Epithelial cell of proximal tubule (primary cell): ENCODE measurements at regions not wholly inside any gene's neighbourhood (a gene's known extent, or its start where the extent isn't known, plus 50 kb on each side); places are given as distances from the start of the nearest gene placed in this dataset.

ENCODE experiments used
- DNase-seq: peaks from one replicate; pipeline ENCODE4 v3.0.0-alpha.2; 2011; ENCODE audit warnings: low read depth
- H3K4me3 ChIP-seq: 2 replicates; pipeline ENCODE4 v1.5.1; 2011; ENCODE audit warnings: low read depth, mild to moderate bottlenecking, low read length
- TF ChIP-seq, protein P1 (sequence below): conservative IDR thresholded peaks from 2 replicates; pipeline ENCODE4 v1.5.1; 2012; ENCODE audit warnings: low read depth, mild to moderate bottlenecking, low read length

GRCh38 chr11:91778758-91779157 lies 445.9 kb upstream of the FAT3 start:
- no peak for DNase-seq
- TF ChIP-seq, protein P1, sequence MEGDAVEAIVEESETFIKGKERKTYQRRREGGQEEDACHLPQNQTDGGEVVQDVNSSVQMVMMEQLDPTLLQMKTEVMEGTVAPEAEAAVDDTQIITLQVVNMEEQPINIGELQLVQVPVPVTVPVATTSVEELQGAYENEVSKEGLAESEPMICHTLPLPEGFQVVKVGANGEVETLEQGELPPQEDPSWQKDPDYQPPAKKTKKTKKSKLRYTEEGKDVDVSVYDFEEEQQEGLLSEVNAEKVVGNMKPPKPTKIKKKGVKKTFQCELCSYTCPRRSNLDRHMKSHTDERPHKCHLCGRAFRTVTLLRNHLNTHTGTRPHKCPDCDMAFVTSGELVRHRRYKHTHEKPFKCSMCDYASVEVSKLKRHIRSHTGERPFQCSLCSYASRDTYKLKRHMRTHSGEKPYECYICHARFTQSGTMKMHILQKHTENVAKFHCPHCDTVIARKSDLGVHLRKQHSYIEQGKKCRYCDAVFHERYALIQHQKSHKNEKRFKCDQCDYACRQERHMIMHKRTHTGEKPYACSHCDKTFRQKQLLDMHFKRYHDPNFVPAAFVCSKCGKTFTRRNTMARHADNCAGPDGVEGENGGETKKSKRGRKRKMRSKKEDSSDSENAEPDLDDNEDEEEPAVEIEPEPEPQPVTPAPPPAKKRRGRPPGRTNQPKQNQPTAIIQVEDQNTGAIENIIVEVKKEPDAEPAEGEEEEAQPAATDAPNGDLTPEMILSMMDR = no peak
- no peak overlapping the region for H3K4me3 ChIP-seq

DNA sequence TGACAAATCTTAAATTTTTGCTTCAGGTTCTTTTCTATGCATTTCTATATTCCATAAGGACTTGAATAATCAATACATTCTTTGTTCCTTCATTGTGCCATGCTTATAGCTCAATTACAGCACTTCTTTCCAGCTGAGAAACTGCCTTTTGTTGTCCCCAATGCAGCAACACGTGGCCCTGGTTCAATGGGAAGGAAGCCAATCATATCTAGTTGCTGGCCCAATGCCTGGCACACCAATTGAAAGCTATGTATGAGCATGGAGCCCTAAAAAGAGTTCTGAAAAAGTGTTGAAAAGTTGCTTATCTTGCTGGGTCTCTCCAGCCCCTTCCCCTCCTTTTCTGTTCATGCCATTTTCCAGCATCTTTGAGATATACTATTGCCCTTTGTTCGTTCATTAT lies 448.0 kb upstream of the FAT3 start:
- TF ChIP-seq, protein P1 = no peak
- H3K4me3 ChIP-seq = no peak overlapping the region
- DNase-seq = no peak

GRCh38 chr11:91773090-91773489 lies 451.5 kb upstream of the FAT3 start:
- TF ChIP-seq, protein P1 = peak; percentile 55
- no peak for DNase-seq
- H3K4me3 ChIP-seq = no peak overlapping the region

DNA sequence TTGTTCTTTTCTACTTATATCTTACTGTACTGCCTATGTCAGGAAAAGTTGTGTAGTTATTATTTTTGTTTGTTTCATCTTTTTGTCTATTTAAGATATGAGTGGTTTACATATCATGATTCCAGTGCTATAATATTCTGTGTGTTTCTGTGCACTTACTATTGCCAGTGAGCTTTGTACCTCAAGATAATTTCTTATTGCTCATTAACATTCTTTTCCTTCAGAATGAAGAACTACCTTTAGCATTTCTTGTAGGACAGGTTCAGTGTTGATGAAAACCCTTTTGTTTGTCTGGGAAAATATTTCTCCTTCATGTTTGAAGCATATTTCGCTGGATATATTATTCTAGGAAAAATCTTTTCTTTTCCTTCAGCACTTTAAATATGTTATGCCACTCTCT lies 452.7 kb upstream of the FAT3 start:
- no peak overlapping the region for H3K4me3 ChIP-seq
- TF ChIP-seq, protein P1 = no peak
- no peak for DNase-seq

- DNase-seq = no peak
- TF ChIP-seq, protein P1 = no peak
Measured at GRCh38 chr11:91768783-91769182, 455.8 kb upstream of the FAT3 start.

DNA sequence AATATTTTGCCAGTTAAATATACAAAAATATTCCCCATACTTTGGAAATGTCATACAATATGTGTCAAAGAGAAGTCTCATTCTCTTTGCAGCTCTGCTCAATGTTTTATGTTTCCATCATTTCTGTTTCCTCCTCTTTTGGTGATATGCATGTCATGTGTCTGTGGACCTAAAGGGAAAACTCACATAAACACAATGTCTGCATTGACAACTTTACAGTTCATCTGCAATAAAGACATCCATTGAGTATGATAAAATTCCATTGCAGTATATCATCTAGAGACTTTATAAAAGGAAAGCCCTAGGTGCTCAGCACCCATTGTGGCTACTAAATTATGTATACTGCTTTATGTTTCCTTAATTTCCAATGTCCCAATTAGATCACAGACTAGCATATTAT lies 461.3 kb upstream of the FAT3 start:
- TF ChIP-seq, protein P1 = no peak
- DNase-seq = no peak
- no peak overlapping the region for H3K4me3 ChIP-seq

More at GRCh38 chr11:91768783-91769182, 455.8 kb upstream of the FAT3 start:
- H3K4me3 ChIP-seq = no peak overlapping the region

- TF ChIP-seq, protein P1 = no peak
- no peak for DNase-seq
- no peak overlapping the region for H3K4me3 ChIP-seq
Measured at GRCh38 chr11:91761406-91762025, 463.1 kb upstream of the FAT3 start.
